K562 (cell line): ENCODE measurements at regions not wholly inside any gene's neighbourhood (a gene's known extent, or its start where the extent isn't known, plus 50 kb on each side); places are given as distances from the start of the nearest gene placed in this dataset.
A peak's percentile ranks its signal among the peaks of the same experiment; 100 is the strongest.

ENCODE experiments used
- BMI1 ChIP-seq: fragments of 150-350 bp; IDR thresholded peaks from 2 replicates; pipeline ENCODE4 v1.6.1; 2014; ENCODE audit warnings: low read length
- BRD4 ChIP-seq: fragments of 200-600 bp; sonication (generic); IDR thresholded peaks from 2 replicates; pipeline ENCODE4 v1.6.1; 2017; ENCODE audit warnings: inconsistent platforms
- CREB3 ChIP-seq: fragments of 450-650 bp; conservative IDR thresholded peaks from 2 replicates; pipeline ENCODE4 v1.6.1; 2016; ENCODE audit warnings: missing genetic modification characterization, low read depth, mild to moderate bottlenecking, missing compliant biosample characterization, moderate library complexity
- CREBBP ChIP-seq: IDR thresholded peaks from one replicate; pipeline ENCODE4 v1.6.1; 2012; ENCODE audit warnings: low read depth, mild to moderate bottlenecking, control low read depth, inconsistent platforms, low read length
- DACH1 ChIP-seq: fragments of 450-650 bp; IDR thresholded peaks from 2 replicates; pipeline ENCODE4 v1.6.1; 2018; ENCODE audit not compliant: partially characterized antibody
- DPF2 ChIP-seq: fragments of 450-650 bp; IDR thresholded peaks from 2 replicates; pipeline ENCODE4 v1.6.1; 2016
- E2F3 ChIP-seq: fragments of 250-450 bp; sonication (Bioruptor Pico); IDR thresholded peaks from 2 replicates; pipeline ENCODE4 v1.4.0; 2020; ENCODE audit warnings: mild to moderate bottlenecking
- EZH2 ChIP-seq: IDR thresholded peaks from 2 replicates; pipeline ENCODE4 v1.6.1; 2012; ENCODE audit warnings: low read depth, mild to moderate bottlenecking, inconsistent platforms, low read length, borderline replicate concordance
- GATAD2B ChIP-seq: fragments of 450-650 bp; IDR thresholded peaks from 2 replicates; pipeline ENCODE4 v1.6.1; 2017; ENCODE audit warnings: mild to moderate bottlenecking, borderline replicate concordance
- HDAC6 ChIP-seq: IDR thresholded peaks from 2 replicates; pipeline ENCODE4 v1.6.1; 2012; ENCODE audit warnings: low read depth, mild to moderate bottlenecking, control low read depth, inconsistent platforms, low read length, moderate library complexity
- HES1 ChIP-seq: fragments of 450-650 bp; IDR thresholded peaks from 2 replicates; pipeline ENCODE4 v1.6.1; 2016; ENCODE audit warnings: low read depth, mild to moderate bottlenecking, moderate library complexity
- HNRNPUL1 ChIP-seq: fragments of 200-400 bp; formaldehyde crosslinking; IDR thresholded peaks from 2 replicates; pipeline ENCODE4 v1.6.1; 2017; ENCODE audit warnings: low read length
- MCM3 ChIP-seq: fragments of 450-650 bp; IDR thresholded peaks from 2 replicates; pipeline ENCODE4 v1.6.1; 2016
- NR4A1 ChIP-seq, 2 experiments: fragments of 250-450 bp in 1 of 2; fragments of 450-650 bp in 1 of 2; sonication (Bioruptor Pico) in 1 of 2; IDR thresholded peaks; 2 replicates each; pipeline versions ENCODE4 v1.4.0 to v1.6.1; 2016 to 2020; ENCODE audit warnings: mild to moderate bottlenecking in 2 of 2, missing compliant biosample characterization in 1 of 2, missing genetic modification characterization in 1 of 2, moderate library complexity in 1 of 2
- PCBP1 ChIP-seq: fragments of 200-400 bp; formaldehyde crosslinking; IDR thresholded peaks from 2 replicates; pipeline ENCODE4 v1.6.1; 2018; ENCODE audit warnings: mild to moderate bottlenecking, low read depth, low read length; ENCODE audit not compliant: poor library complexity, severe bottlenecking
- POLR2AphosphoS2 ChIP-seq: IDR thresholded peaks from 2 replicates; pipeline ENCODE4 v1.6.1; 2012; ENCODE audit warnings: low read length, improper control_type of control experiment
- PYGO2 ChIP-seq: fragments of 450-650 bp; IDR thresholded peaks from 2 replicates; pipeline ENCODE4 v1.6.1; 2016; ENCODE audit warnings: mild to moderate bottlenecking, missing genetic modification characterization, moderate library complexity, missing compliant biosample characterization
- SIN3A ChIP-seq, 2 experiments: fragments of 150-350 bp in 1 of 2; IDR thresholded peaks; 2 replicates each; pipeline ENCODE4 v1.6.1; 2011 to 2016; ENCODE audit warnings: borderline replicate concordance in 2 of 2, low read depth in 2 of 2, low read length in 2 of 2, mild to moderate bottlenecking in 2 of 2, moderate library complexity in 2 of 2; ENCODE audit not compliant: control insufficient read depth in 1 of 2
- SRSF3 ChIP-seq: fragments of 200-400 bp; formaldehyde crosslinking; IDR thresholded peaks from 2 replicates; pipeline ENCODE4 v1.6.1; 2016; ENCODE audit warnings: mild to moderate bottlenecking, low read length, moderate library complexity; ENCODE audit not compliant: insufficient read depth
- TGIF2 ChIP-seq: sonication (generic); formaldehyde crosslinking; IDR thresholded peaks from 2 replicates; pipeline ENCODE4 v1.8.1; 2022; ENCODE audit warnings: mild to moderate bottlenecking, missing genetic modification reagents, moderate library complexity
- WHSC1 ChIP-seq: IDR thresholded peaks from one replicate; pipeline ENCODE4 v1.6.1; 2012; ENCODE audit warnings: low read length, control low read depth, inconsistent platforms
- ZBTB11 ChIP-seq, 3 experiments: fragments of 200-800 bp in 1 of 3; fragments of 250-450 bp in 1 of 3; fragments of 450-650 bp in 1 of 3; sonication (Bioruptor Pico) in 1 of 3; sonication (Bioruptor generic) in 1 of 3; formaldehyde crosslinking in 1 of 3; IDR thresholded peaks; 2 replicates each; pipeline versions ENCODE4 v1.6.1 to v1.8.0; 2016 to 2022; ENCODE audit warnings: mild to moderate bottlenecking in 2 of 3, missing genetic modification characterization in 2 of 3, missing compliant biosample characterization in 1 of 3, moderate library complexity in 1 of 3
- ZC3H4 ChIP-seq: sonication (generic); formaldehyde crosslinking; IDR thresholded peaks from 2 replicates; pipeline ENCODE4 v1.9.0; 2021; ENCODE audit warnings: missing genetic modification reagents, borderline replicate concordance
- ZNF282 ChIP-seq: sonication (generic); formaldehyde crosslinking; IDR thresholded peaks from 2 replicates; pipeline ENCODE4 v1.8.1; 2023; ENCODE audit warnings: missing genetic modification reagents

- TF ChIP-seq ZBTB11 (CRISPR knock-in tag; IDR thresholded peaks at IDR 0.05) (no peak), CREB3 (tag) (no peak), HNRNPUL1 (no peak; the same call in 1 of the 2 replicates), HDAC6 (no peak), E2F3 (CRISPR knock-in tag) (no peak), MCM3 (no peak), WHSC1 (no peak), ZC3H4 (CRISPR knock-in tag) (no peak), EZH2 (no peak), GATAD2B (no peak), HES1 (no peak), BRD4 (peak; percentile 85), ZNF282 (no peak), NR4A1 (CRISPR knock-in tag; IDR thresholded peaks at IDR 0.05) (no peak), NR4A1 (tag; IDR thresholded peaks at IDR 0.05) (0 out of 2 replicates have a peak, but pooled peaks have one; percentile 55), PCBP1 (no peak), DACH1 (no peak), POLR2AphosphoS2 (no peak), SIN3A (IDR thresholded peaks at IDR 0.05; ENCODE audit: borderline replicate concordance in 2 of 2, control insufficient read depth in 1 of 2, low read depth in 2 of 2, low read length in 2 of 2) (no peak; a peak in 1 of 4 replicates), SRSF3 (no peak), CREBBP (no peak), BMI1 (no peak), DPF2 (0 out of 2 replicates have a peak, but pooled peaks have one; percentile 34), TGIF2 (no peak), PYGO2 (tag) (no peak)
Observed at GRCh38 chr6:28816909-28817807, 106.6 kb downstream of the TRIM27 start (continued).
